Trophoblast cell (in vitro differentiated cells and primary cell): ENCODE measurements at regions not wholly inside any gene's neighbourhood (a gene's known extent, or its start where the extent isn't known, plus 50 kb on each side); places are given as distances from the start of the nearest gene placed in this dataset.

Source experiments
- DNase-seq, 2 donors: peaks; one replicate each; pipeline ENCODE4 v3.0.0-alpha.2; 2016
- H2AFZ ChIP-seq: 2 replicates; pipeline ENCODE4 v1.6.1; 2013; ENCODE audit warnings: low read length, moderate library complexity, mild to moderate bottlenecking; ENCODE audit not compliant: insufficient read depth, poor library complexity
- H2AK5ac ChIP-seq: 2 replicates; pipeline ENCODE4 v1.6.1; 2013; ENCODE audit warnings: mild to moderate bottlenecking, low read length
- H2BK120ac ChIP-seq: 2 replicates; pipeline ENCODE4 v1.6.1; 2013; ENCODE audit warnings: low read length, mild to moderate bottlenecking, moderate library complexity; ENCODE audit not compliant: insufficient read depth, poor library complexity
- H2BK12ac ChIP-seq: 2 replicates; pipeline ENCODE4 v1.6.1; 2013; ENCODE audit warnings: mild to moderate bottlenecking, low read length, moderate library complexity
- H2BK5ac ChIP-seq: 2 replicates; pipeline ENCODE4 v1.6.1; 2013; ENCODE audit warnings: low read length, low read depth, moderate library complexity, mild to moderate bottlenecking; ENCODE audit not compliant: poor library complexity
- H3K14ac ChIP-seq: 2 replicates; pipeline ENCODE4 v1.6.1; 2013; ENCODE audit warnings: mild to moderate bottlenecking, low read length
- H3K18ac ChIP-seq: 2 replicates; pipeline ENCODE4 v1.6.1; 2013; ENCODE audit warnings: mild to moderate bottlenecking, low read length
- H3K23ac ChIP-seq: 2 replicates; pipeline ENCODE4 v1.6.1; 2013; ENCODE audit warnings: low read length
- H3K27ac ChIP-seq: 2 replicates; pipeline ENCODE4 v1.5.1; 2013; ENCODE audit warnings: low read depth, mild to moderate bottlenecking, inconsistent platforms, low read length, moderate library complexity
- H3K27me3 ChIP-seq: 2 replicates; pipeline ENCODE4 v1.6.1; 2013; ENCODE audit warnings: inconsistent platforms, mild to moderate bottlenecking, low read length, moderate library complexity; ENCODE audit not compliant: insufficient read depth
- H3K36me3 ChIP-seq, 2 experiments: 1 replicate in 1 of 2; 2 replicates in 1 of 2; pipeline ENCODE4 v1.6.1; 2013; ENCODE audit warnings: low read length in 2 of 2, mild to moderate bottlenecking in 2 of 2, moderate library complexity in 1 of 2; ENCODE audit not compliant: insufficient read depth in 2 of 2, control insufficient read depth in 1 of 2
- H3K4ac ChIP-seq: 2 replicates; pipeline ENCODE4 v1.6.1; 2013; ENCODE audit warnings: low read depth, mild to moderate bottlenecking, low read length, moderate library complexity
- H3K4me1 ChIP-seq, 2 experiments: 1 replicate in 1 of 2; 2 replicates in 1 of 2; pipeline ENCODE4 v1.6.1; 2013; ENCODE audit warnings: low read length in 2 of 2, mild to moderate bottlenecking in 2 of 2, moderate library complexity in 1 of 2; ENCODE audit not compliant: insufficient read depth in 2 of 2, control insufficient read depth in 1 of 2
- H3K4me2 ChIP-seq: 2 replicates; pipeline ENCODE4 v1.6.1; 2013; ENCODE audit warnings: inconsistent platforms, mild to moderate bottlenecking, low read length, moderate library complexity
- H3K4me3 ChIP-seq: 2 replicates; pipeline ENCODE4 v1.5.1; 2013; ENCODE audit warnings: mild to moderate bottlenecking, low read depth, low read length, inconsistent platforms
- H3K79me1 ChIP-seq: one replicate; pipeline ENCODE4 v1.6.1; 2013; ENCODE audit warnings: low read length
- H3K79me2 ChIP-seq: 2 replicates; pipeline ENCODE4 v1.6.1; 2013; ENCODE audit warnings: low read length, mild to moderate bottlenecking; ENCODE audit not compliant: control insufficient read depth, insufficient read depth, poor library complexity
- H3K9ac ChIP-seq: 2 replicates; pipeline ENCODE4 v1.6.1; 2013; ENCODE audit warnings: mild to moderate bottlenecking, low read length
- H3K9me3 ChIP-seq: 2 replicates; pipeline ENCODE4 v1.6.1; 2013; ENCODE audit warnings: low read depth, mild to moderate bottlenecking, control low read depth, inconsistent platforms, low read length; ENCODE audit not compliant: insufficient read depth
- H4K12ac ChIP-seq: 2 replicates; pipeline ENCODE4 v1.6.1; 2013; ENCODE audit warnings: low read depth, mild to moderate bottlenecking, low read length, moderate library complexity
- H4K8ac ChIP-seq: 2 replicates; pipeline ENCODE4 v1.6.1; 2013; ENCODE audit warnings: low read depth, mild to moderate bottlenecking, low read length, moderate library complexity
- H4K91ac ChIP-seq: one replicate; pipeline ENCODE4 v1.6.1; 2013; ENCODE audit warnings: low read depth, mild to moderate bottlenecking, low read length, moderate library complexity
- WGBS: extraction: QIAGEN DNeasy Blood & Tissue Kit; methylation state at CpG from one replicate; pipeline ENCODE4 v1.1.7; 2013; ENCODE audit warnings: missing lambda C conversion rate; ENCODE audit not compliant: insufficient read length, insufficient coverage; ENCODE audit errors: extremely low coverage; 5-methylcytosine and 5-hydroxymethylcytosine counted together

- H3K23ac ChIP-seq = no peak overlapping the region
- no peaks in the 10 kb centered on the region for H3K9me3 ChIP-seq
- no peak overlapping the region for H3K4me3 ChIP-seq
- H3K79me1 ChIP-seq = no peaks in the 10 kb centered on the region
- no peak overlapping the region for H4K12ac ChIP-seq
- H2AK5ac ChIP-seq = no peak overlapping the region
- H4K8ac ChIP-seq = no peak overlapping the region
- H3K4me2 ChIP-seq = no peak overlapping the region
- no peaks in the 10 kb centered on the region for H3K36me3 ChIP-seq
- DNase-seq = peak; percentile 32 to 71
- no peaks in the 10 kb centered on the region for H3K4me1 ChIP-seq
- H3K79me2 ChIP-seq = no peaks in the 10 kb centered on the region
- H3K4ac ChIP-seq = no peak overlapping the region
- H4K91ac ChIP-seq = no peak overlapping the region
- no peak overlapping the region for H2AFZ ChIP-seq
- H3K14ac ChIP-seq = no peak overlapping the region
- no peak overlapping the region for H3K18ac ChIP-seq
- H2BK12ac ChIP-seq = no peak overlapping the region
- no peak overlapping the region for H3K27ac ChIP-seq
- H2BK5ac ChIP-seq = no peak overlapping the region
- no peaks in the 10 kb centered on the region for H3K27me3 ChIP-seq
- H3K9ac ChIP-seq = no peak overlapping the region
- no peak overlapping the region for H2BK120ac ChIP-seq
- no CpG with 5 or more reads among the region's 1 CpG for WGBS
These were observed 162.9 kb upstream of the SASH1 start for GRCh38 chr6:148179786-148180185.

DNA sequence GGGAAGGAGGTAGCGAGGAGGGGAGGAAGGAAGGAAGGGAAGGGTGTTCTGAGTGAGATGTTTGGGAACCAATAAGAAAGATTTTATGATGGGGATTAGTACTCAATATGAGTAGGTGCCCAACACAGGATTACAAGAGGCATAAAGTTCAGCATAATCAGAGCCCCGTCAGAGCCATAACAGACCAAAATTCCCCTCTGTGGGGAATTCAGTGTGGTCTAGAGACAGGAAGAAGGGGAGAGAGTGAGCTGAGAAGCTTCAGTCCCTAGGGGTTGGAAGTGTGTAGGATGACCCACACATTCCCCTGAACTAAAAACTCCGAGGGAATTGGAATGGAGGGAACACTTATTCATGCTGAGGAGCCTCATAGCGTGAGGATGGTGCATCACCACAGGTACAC lies 160.3 kb upstream of the SASH1 start:
- Histone ChIP-seq H4K12ac (no peak overlapping the region), H2AFZ (no peak overlapping the region), H2AK5ac (no peak overlapping the region), H2BK5ac (no peak overlapping the region), H2BK120ac (no peak overlapping the region), H3K18ac (no peak overlapping the region), H3K27me3 (no peaks in the 10 kb centered on the region), H3K9ac (no peak overlapping the region), H3K27ac (no peak overlapping the region), H3K36me3 (no peaks in the 10 kb centered on the region), H3K79me1 (no peaks in the 10 kb centered on the region), H4K8ac (no peak overlapping the region), H3K4me3 (no peak overlapping the region), H3K9me3 (no peaks in the 10 kb centered on the region), H3K23ac (no peak overlapping the region), H3K4me1 (no peaks in the 10 kb centered on the region), H3K79me2 (no peaks in the 10 kb centered on the region), H2BK12ac (no peak overlapping the region), H3K14ac (no peak overlapping the region), H4K91ac (no peak overlapping the region), H3K4me2 (no peak overlapping the region), H3K4ac (no peak overlapping the region)
- WGBS = 100% methylated on average over 1 of the region's 4 CpGs
- no peak for DNase-seq

GRCh38 chr6:148183776-148184175 lies 158.9 kb upstream of the SASH1 start:
- no peak overlapping the region for H3K4ac ChIP-seq
- H2AK5ac ChIP-seq = no peak overlapping the region
- H2AFZ ChIP-seq = no peak overlapping the region
- H4K91ac ChIP-seq = no peak overlapping the region
- H3K14ac ChIP-seq = no peak overlapping the region
- no peak overlapping the region for H4K8ac ChIP-seq
- no peaks in the 10 kb centered on the region for H3K79me2 ChIP-seq
- DNase-seq = no peak
- no peaks in the 10 kb centered on the region for H3K79me1 ChIP-seq
- H3K9ac ChIP-seq = no peak overlapping the region
- H3K27ac ChIP-seq = no peak overlapping the region
- no CpG with 5 or more reads among the region's 2 CpGs for WGBS
- no peaks in the 10 kb centered on the region for H3K4me1 ChIP-seq
- H2BK5ac ChIP-seq = no peak overlapping the region
- H3K36me3 ChIP-seq = no peaks in the 10 kb centered on the region
- no peak overlapping the region for H2BK120ac ChIP-seq
- H3K23ac ChIP-seq = no peak overlapping the region
- no peak overlapping the region for H3K4me3 ChIP-seq
- no peak overlapping the region for H2BK12ac ChIP-seq
- H3K4me2 ChIP-seq = no peak overlapping the region
- no peaks in the 10 kb centered on the region for H3K27me3 ChIP-seq
- no peak overlapping the region for H4K12ac ChIP-seq
- H3K18ac ChIP-seq = no peak overlapping the region
- H3K9me3 ChIP-seq = no peaks in the 10 kb centered on the region

DNA sequence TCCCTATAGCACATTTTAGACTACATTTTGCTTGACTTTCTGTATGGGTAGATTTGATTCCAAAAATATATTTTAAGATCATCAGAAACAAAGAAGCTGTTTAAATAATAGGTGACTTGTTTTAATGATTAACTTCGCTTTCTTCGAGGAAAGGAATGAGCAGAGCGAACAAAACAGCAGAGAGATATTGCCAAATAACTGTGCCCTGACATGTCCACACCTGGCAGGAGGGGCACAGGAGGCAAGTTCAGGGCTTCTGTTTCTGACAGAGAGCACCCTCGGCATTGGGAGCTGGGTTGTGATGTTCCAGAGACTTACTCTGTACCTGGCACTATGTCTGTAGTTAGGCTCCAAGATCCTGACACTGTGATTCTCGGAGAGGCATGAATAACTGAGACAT lies 155.7 kb upstream of the SASH1 start:
- no peak overlapping the region for H3K27ac ChIP-seq
- no peak overlapping the region for H2AK5ac ChIP-seq
- H3K14ac ChIP-seq = no peak overlapping the region
- H3K9ac ChIP-seq = no peak overlapping the region
- no peaks in the 10 kb centered on the region for H3K9me3 ChIP-seq
- H3K23ac ChIP-seq = no peak overlapping the region
- no peak overlapping the region for H2BK12ac ChIP-seq
- H2BK5ac ChIP-seq = no peak overlapping the region
- H4K91ac ChIP-seq = no peak overlapping the region
- no peaks in the 10 kb centered on the region for H3K27me3 ChIP-seq
- DNase-seq = no peak
- no CpG with 5 or more reads among the region's 5 CpGs for WGBS
- H2AFZ ChIP-seq = no peak overlapping the region
- H2BK120ac ChIP-seq = no peak overlapping the region
- peaks cover 5 to 10% of the 10 kb centered on the region in 2 experiments for H3K4me1 ChIP-seq
- no peak overlapping the region for H4K12ac ChIP-seq
- H3K4me2 ChIP-seq = no peak overlapping the region
- H3K36me3 ChIP-seq = no peaks in the 10 kb centered on the region
- H3K79me2 ChIP-seq = no peaks in the 10 kb centered on the region
- no peak overlapping the region for H4K8ac ChIP-seq
- no peak overlapping the region for H3K18ac ChIP-seq
- H3K4me3 ChIP-seq = no peak overlapping the region
- peaks cover 6% of the 10 kb centered on the region for H3K79me1 ChIP-seq
- no peak overlapping the region for H3K4ac ChIP-seq
